ENCODE measurements at regions not wholly inside any gene's neighbourhood (a gene's known extent, or its start where the extent isn't known, plus 50 kb on each side); places are given as distances from the start of the nearest gene placed in this dataset.

- no CpG with 5 or more reads among the region's 1 CpG for WGBS (ENCODE audit: insufficient coverage)
- TF ChIP-seq, protein P1, sequence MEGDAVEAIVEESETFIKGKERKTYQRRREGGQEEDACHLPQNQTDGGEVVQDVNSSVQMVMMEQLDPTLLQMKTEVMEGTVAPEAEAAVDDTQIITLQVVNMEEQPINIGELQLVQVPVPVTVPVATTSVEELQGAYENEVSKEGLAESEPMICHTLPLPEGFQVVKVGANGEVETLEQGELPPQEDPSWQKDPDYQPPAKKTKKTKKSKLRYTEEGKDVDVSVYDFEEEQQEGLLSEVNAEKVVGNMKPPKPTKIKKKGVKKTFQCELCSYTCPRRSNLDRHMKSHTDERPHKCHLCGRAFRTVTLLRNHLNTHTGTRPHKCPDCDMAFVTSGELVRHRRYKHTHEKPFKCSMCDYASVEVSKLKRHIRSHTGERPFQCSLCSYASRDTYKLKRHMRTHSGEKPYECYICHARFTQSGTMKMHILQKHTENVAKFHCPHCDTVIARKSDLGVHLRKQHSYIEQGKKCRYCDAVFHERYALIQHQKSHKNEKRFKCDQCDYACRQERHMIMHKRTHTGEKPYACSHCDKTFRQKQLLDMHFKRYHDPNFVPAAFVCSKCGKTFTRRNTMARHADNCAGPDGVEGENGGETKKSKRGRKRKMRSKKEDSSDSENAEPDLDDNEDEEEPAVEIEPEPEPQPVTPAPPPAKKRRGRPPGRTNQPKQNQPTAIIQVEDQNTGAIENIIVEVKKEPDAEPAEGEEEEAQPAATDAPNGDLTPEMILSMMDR (IDR thresholded peaks at IDR 0.05): no peak
- no peak for TF ChIP-seq EZH2 (IDR thresholded peaks at IDR 0.05; ENCODE audit: borderline replicate concordance, insufficient read depth, low read depth, low read length, poor library complexity, severe bottlenecking)
These were observed 515.4 kb upstream of the CDH2 start for GRCh38 chr18:28692337-28692736.

DNA sequence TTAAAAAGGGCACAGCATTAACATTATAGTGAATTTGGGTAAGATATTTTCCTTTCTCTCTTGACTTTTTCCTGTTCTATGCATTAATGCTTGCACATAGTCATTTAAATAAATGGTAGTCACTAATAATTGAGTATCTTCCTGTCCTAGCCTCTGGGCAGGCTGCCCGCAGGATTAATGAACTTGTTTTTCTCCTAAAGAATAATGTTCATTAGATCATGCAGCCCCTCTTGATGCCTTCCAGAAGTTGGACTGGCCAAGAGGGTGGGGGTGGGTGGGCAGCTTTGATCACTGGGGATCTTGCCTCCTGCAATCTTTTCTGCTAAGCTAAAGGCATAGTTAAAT is 514.5 kb upstream of the CDH2 start:
- H3K27me3 Mint-ChIP-seq: no peaks in the 10 kb centered on the region
- Histone ChIP-seq H3K79me2 (ENCODE audit: control insufficient read depth, insufficient read depth, low read length) (no peaks in the 10 kb centered on the region), H3K9ac (ENCODE audit: low read length) (no peak overlapping the region), H3K27me3 (replicated peaks in 1 of 4; ENCODE audit: control extremely low read depth in 1 of 4, control insufficient read depth in 3 of 4, insufficient read depth in 4 of 4, low read length in 3 of 4) (no peaks in the 10 kb centered on the region), H3K4me1 (ENCODE audit: control insufficient read depth in 2 of 2, insufficient read depth in 2 of 2, low read length in 2 of 2) (no peaks in the 10 kb centered on the region), H3K9me3 (ENCODE audit: control extremely low read depth in 1 of 3, control insufficient read depth in 2 of 3, insufficient read depth in 1 of 3, low read length in 2 of 3) (peaks cover 0 to 1% (median 0%) of the 10 kb centered on the region in 3 donors), H3K27ac (ENCODE audit: low read length in 2 of 2) (no peak overlapping the region), H3K4me3 (ENCODE audit: control extremely low read depth in 1 of 5, extremely low read depth in 1 of 5, insufficient read depth in 1 of 5, low read depth in 2 of 5, low read length in 4 of 5) (no peak overlapping the region), H3K36me3 (replicated peaks in 1 of 2; ENCODE audit: control extremely low read depth in 1 of 2, control insufficient read depth in 1 of 2, extremely low read depth in 1 of 2, insufficient read depth in 2 of 2, low read length in 1 of 2) (no peaks in the 10 kb centered on the region), H3K4me2 (replicated peaks; ENCODE audit: low read depth, low read length, poor library complexity, severe bottlenecking) (no peak overlapping the region), H2AFZ (ENCODE audit: insufficient read depth, low read depth, low read length, poor library complexity, severe bottlenecking) (no peak overlapping the region), H4K20me1 (ENCODE audit: control insufficient read depth, insufficient read depth, low read length, poor library complexity, severe bottlenecking) (no peaks in the 10 kb centered on the region)
- no peak overlapping the region for H3K4me3 Mint-ChIP-seq
- POLR2A ChIA-PET: no interaction called here
- H3K27ac Mint-ChIP-seq: no peak overlapping the region
- intact Hi-C loops (cut with micrococcal nuclease): no loop called here
- CTCF ChIA-PET: no interaction called here
- TF ChIP-seq, protein P1 (IDR thresholded peaks at IDR 0.05): no peak
- TF ChIP-seq EZH2 (IDR thresholded peaks at IDR 0.05; ENCODE audit: borderline replicate concordance, insufficient read depth, low read depth, low read length, poor library complexity, severe bottlenecking): no peak
- ATAC-seq (ENCODE audit: low read depth) (no peak), DNase-seq (no peak)
- WGBS (ENCODE audit: insufficient coverage): no CpG with 5 or more reads among the region's 1 CpG
- H3K4me1 Mint-ChIP-seq: no peaks in the 10 kb centered on the region
- H3K9me3 Mint-ChIP-seq (ENCODE audit: insufficient read depth): no peaks in the 10 kb centered on the region

More at GRCh38 chr18:28692337-28692736, 515.4 kb upstream of the CDH2 start:
- Mint-ChIP-seq H3K4me3 (no peak overlapping the region), H3K27ac (no peak overlapping the region), H3K4me1 (no peaks in the 10 kb centered on the region), H3K27me3 (no peaks in the 10 kb centered on the region), H3K9me3 (ENCODE audit: insufficient read depth) (peaks cover 2% of the 10 kb centered on the region)
- CTCF ChIA-PET: no interaction called here
- H2AFZ ChIP-seq (ENCODE audit: insufficient read depth, low read depth, low read length, poor library complexity, severe bottlenecking): no peak overlapping the region
- no peak overlapping the region for H3K4me3 ChIP-seq (ENCODE audit: control extremely low read depth in 1 of 5, extremely low read depth in 1 of 5, insufficient read depth in 1 of 5, low read depth in 2 of 5, low read length in 4 of 5)
- ATAC-seq (ENCODE audit: low read depth) (no peak), DNase-seq (no peak)
- intact Hi-C loops (cut with micrococcal nuclease): no loop called here
- H3K4me2 ChIP-seq (replicated peaks; ENCODE audit: low read depth, low read length, poor library complexity, severe bottlenecking): no peak overlapping the region
- no peaks in the 10 kb centered on the region for H3K36me3 ChIP-seq (replicated peaks in 1 of 2; ENCODE audit: control extremely low read depth in 1 of 2, control insufficient read depth in 1 of 2, extremely low read depth in 1 of 2, insufficient read depth in 2 of 2, low read length in 1 of 2)
- no peaks in the 10 kb centered on the region for H3K27me3 ChIP-seq (replicated peaks in 1 of 4; ENCODE audit: control extremely low read depth in 1 of 4, control insufficient read depth in 3 of 4, insufficient read depth in 4 of 4, low read length in 3 of 4)
- no peaks in the 10 kb centered on the region for H4K20me1 ChIP-seq (ENCODE audit: control insufficient read depth, insufficient read depth, low read length, poor library complexity, severe bottlenecking)
- no peak overlapping the region for H3K27ac ChIP-seq (ENCODE audit: low read length in 2 of 2)
- H3K79me2 ChIP-seq (ENCODE audit: control insufficient read depth, insufficient read depth, low read length): no peaks in the 10 kb centered on the region
- H3K9ac ChIP-seq (ENCODE audit: low read length): no peak overlapping the region
- peaks cover 0 to 1% (median 0%) of the 10 kb centered on the region in 3 donors for H3K9me3 ChIP-seq (ENCODE audit: control extremely low read depth in 1 of 3, control insufficient read depth in 2 of 3, insufficient read depth in 1 of 3, low read length in 2 of 3)
- no peaks in the 10 kb centered on the region for H3K4me1 ChIP-seq (ENCODE audit: control insufficient read depth in 2 of 2, insufficient read depth in 2 of 2, low read length in 2 of 2)
- POLR2A ChIA-PET: no interaction called here

Measured in B cell (primary cell).